A673 (cell line): ENCODE measurements at regions not wholly inside any gene's neighbourhood (a gene's known extent, or its start where the extent isn't known, plus 50 kb on each side); places are given as distances from the start of the nearest gene placed in this dataset.
A peak's percentile ranks its signal among the peaks of the same experiment; 100 is the strongest.

Source experiments
- BruUV-seq: library from RNA; stranded (reverse); fragments of 400-500 nt; replicated peaks from 2 replicates; lab custom pipeline; 2021; lab: Mats Ljungman, UMichigan
- CTCF ChIA-PET: fragments of 300-600 bp; sonication (Branson Sonifier 250); formaldehyde crosslinking; loops from one replicate; lab custom pipeline; 2022; ENCODE audit warnings: antibody characterized with exemption; lab: Charles Lee
- POLR2A ChIA-PET: fragments of 300-600 bp; sonication (Branson Sonifier 250); formaldehyde crosslinking; loops from one replicate; lab custom pipeline; 2022; ENCODE audit warnings: antibody characterized with exemption; ENCODE audit not compliant: low non-redundant PET; lab: Charles Lee
- DNase-seq: peaks from one replicate; pipeline ENCODE4 v3.0.0-alpha.2; 2015; ENCODE audit warnings: low spot score
- H3K27ac ChIP-seq: fragments of 200-600 bp; sonication (generic); 2 replicates; pipeline ENCODE4 v1.5.1; 2016; ENCODE audit warnings: mixed run types, low read depth, mild to moderate bottlenecking, mixed read lengths, antibody characterized with exemption, low read length; ENCODE audit not compliant: poor library complexity, severe bottlenecking
- H3K27me3 ChIP-seq: fragments of 200-600 bp; sonication (generic); replicated peaks from 2 replicates; pipeline ENCODE4 v1.6.1; 2017; ENCODE audit warnings: mixed run types, low read depth, mild to moderate bottlenecking, mixed read lengths, antibody characterized with exemption, low read length; ENCODE audit not compliant: insufficient read depth, poor library complexity
- H3K36me3 ChIP-seq: fragments of 200-600 bp; sonication (generic); 2 replicates; pipeline ENCODE4 v1.6.1; 2016; ENCODE audit warnings: mixed run types, mild to moderate bottlenecking, mixed read lengths, antibody characterized with exemption, low read length; ENCODE audit not compliant: insufficient read depth, poor library complexity, severe bottlenecking
- H3K4me1 ChIP-seq: fragments of 200-600 bp; sonication (generic); 2 replicates; pipeline ENCODE4 v1.6.1; 2017; ENCODE audit warnings: mixed run types, mild to moderate bottlenecking, mixed read lengths, antibody characterized with exemption, low read length; ENCODE audit not compliant: insufficient read depth, poor library complexity, severe bottlenecking
- H3K4me3 ChIP-seq: fragments of 200-600 bp; sonication (generic); 2 replicates; pipeline ENCODE4 v1.5.1; 2016; ENCODE audit warnings: low read depth, mixed run types, mild to moderate bottlenecking, mixed read lengths, low read length; ENCODE audit not compliant: poor library complexity, severe bottlenecking
- H3K9me3 ChIP-seq: fragments of 200-600 bp; sonication (generic); 2 replicates; pipeline ENCODE4 v1.6.1; 2016; ENCODE audit warnings: mixed run types, low read depth, mild to moderate bottlenecking, mixed read lengths, antibody characterized with exemption, low read length; ENCODE audit not compliant: poor library complexity, severe bottlenecking
- CTCF ChIP-seq: fragments of 300-800, 200-600 bp; sonication (generic); conservative IDR thresholded peaks from 2 replicates; pipeline ENCODE4 v1.5.1; 2017; ENCODE audit warnings: low read depth, mild to moderate bottlenecking, antibody characterized with exemption, low read length, moderate library complexity, mixed read lengths
- EZH2 ChIP-seq: fragments of 200-600 bp; sonication (generic); IDR thresholded peaks from 2 replicates; pipeline ENCODE4 v1.6.1; 2017; ENCODE audit warnings: borderline replicate concordance, low read depth, mild to moderate bottlenecking, mixed read lengths, antibody characterized with exemption, low read length; ENCODE audit not compliant: poor library complexity, severe bottlenecking
- intact Hi-C: fragments of 100-400 bp; cut with micrococcal nuclease; formaldehyde crosslinking; loops from one replicate; pipeline ENCODE4 v1.10.0; 2022; ENCODE audit not compliant: unreplicated experiment

- DNase-seq: no peak
- CTCF ChIA-PET: no interaction called here
- H3K4me1 ChIP-seq: no peaks in the 10 kb centered on the region
Observed at GRCh38 chrX:139141370-139141769, 389.2 kb upstream of the F9 start.

GRCh38 chrX:139134316-139134715 is 396.2 kb upstream of the F9 start:
- H3K27me3 ChIP-seq: no peaks in the 10 kb centered on the region
- POLR2A ChIA-PET: no interaction called here
- TF ChIP-seq CTCF (no peak), EZH2 (no peak)
- no peaks in the 10 kb centered on the region for H3K9me3 ChIP-seq
- intact Hi-C loops: no loop called here
- no TSS peak for BruUV-seq
- H3K36me3 ChIP-seq: no peaks in the 10 kb centered on the region
- H3K4me3 ChIP-seq: no peak overlapping the region
- CTCF ChIA-PET: no interaction called here
- no peak for DNase-seq
- no peaks in the 10 kb centered on the region for H3K4me1 ChIP-seq
- no peak overlapping the region for H3K27ac ChIP-seq

More at GRCh38 chrX:139141370-139141769, 389.2 kb upstream of the F9 start:
- no TSS peak for BruUV-seq
- Histone ChIP-seq H3K4me3 (no peak overlapping the region), H3K27me3 (no peaks in the 10 kb centered on the region), H3K36me3 (no peaks in the 10 kb centered on the region), H3K9me3 (no peaks in the 10 kb centered on the region), H3K27ac (no peak overlapping the region)
- TF ChIP-seq CTCF: no peak
- TF ChIP-seq EZH2: no peak
- intact Hi-C loops: no loop called here
- POLR2A ChIA-PET: no interaction called here

- no TSS peak for BruUV-seq
- H3K4me1 ChIP-seq: no peaks in the 10 kb centered on the region
- no peak overlapping the region for H3K27ac ChIP-seq
- no peak for TF ChIP-seq EZH2
- peak; percentile 70 for TF ChIP-seq CTCF
- CTCF ChIA-PET: no interaction called here
- H3K27me3 ChIP-seq: no peaks in the 10 kb centered on the region
- POLR2A ChIA-PET: no interaction called here
- peak; percentile 66 for DNase-seq
- H3K4me3 ChIP-seq: no peak overlapping the region
- intact Hi-C loops: no loop called here
- H3K9me3 ChIP-seq: no peaks in the 10 kb centered on the region
- no peaks in the 10 kb centered on the region for H3K36me3 ChIP-seq
Observed at GRCh38 chrX:139126493-139126892, 404.0 kb upstream of the F9 start.
